KBM-7 (cell line): ENCODE measurements at regions not wholly inside any gene's neighbourhood (a gene's known extent, or its start where the extent isn't known, plus 50 kb on each side); places are given as distances from the start of the nearest gene placed in this dataset.

ENCODE experiments used
- DNase-seq: peaks from one replicate; pipeline ENCODE4 v3.0.0-alpha.2; 2015
- in situ Hi-C: fragments of 300-500 bp; cut with MboI; formaldehyde crosslinking; loops from 2 replicates; pipeline ENCODE4 v1.14.3; 2020; ENCODE audit warnings: low sequenced_read_pairs, low pct_unique_long_range_greater_than_20kb, mixed read lengths

- DNase-seq: peak; percentile 4
- in situ Hi-C loops: no loop called here
Measured at GRCh38 chr1:195113471-195113870, 1494.8 kb downstream of the KCNT2 start.

GRCh38 chr1:195105773-195106172 lies 1502.5 kb downstream of the KCNT2 start:
- in situ Hi-C loops: no loop called here
- no peak for DNase-seq

DNA sequence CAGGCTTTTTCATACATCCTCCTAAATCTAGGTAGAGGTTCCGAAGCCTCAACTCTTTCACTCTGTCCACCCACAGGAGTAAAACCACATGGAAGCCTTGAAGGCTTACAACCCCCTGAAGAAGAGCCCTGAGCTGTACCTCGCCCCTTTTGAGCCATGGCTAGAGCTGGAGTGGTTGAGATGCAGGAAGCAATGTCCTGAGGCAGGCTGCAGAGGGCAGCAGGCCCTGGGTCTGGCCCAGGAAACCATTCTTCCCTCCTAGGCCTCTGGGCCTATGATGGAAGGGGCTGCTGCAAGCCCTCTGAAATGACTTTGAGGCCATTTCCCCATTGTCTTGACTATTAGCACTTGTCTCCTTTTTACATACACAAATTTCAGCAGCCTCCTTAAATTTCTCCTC lies 1503.0 kb downstream of the KCNT2 start:
- in situ Hi-C loops: no loop called here
- no peak for DNase-seq

GRCh38 chr1:195097316-195097715 lies 1510.9 kb downstream of the KCNT2 start:
- DNase-seq: no peak
- in situ Hi-C loops: no loop called here

DNA sequence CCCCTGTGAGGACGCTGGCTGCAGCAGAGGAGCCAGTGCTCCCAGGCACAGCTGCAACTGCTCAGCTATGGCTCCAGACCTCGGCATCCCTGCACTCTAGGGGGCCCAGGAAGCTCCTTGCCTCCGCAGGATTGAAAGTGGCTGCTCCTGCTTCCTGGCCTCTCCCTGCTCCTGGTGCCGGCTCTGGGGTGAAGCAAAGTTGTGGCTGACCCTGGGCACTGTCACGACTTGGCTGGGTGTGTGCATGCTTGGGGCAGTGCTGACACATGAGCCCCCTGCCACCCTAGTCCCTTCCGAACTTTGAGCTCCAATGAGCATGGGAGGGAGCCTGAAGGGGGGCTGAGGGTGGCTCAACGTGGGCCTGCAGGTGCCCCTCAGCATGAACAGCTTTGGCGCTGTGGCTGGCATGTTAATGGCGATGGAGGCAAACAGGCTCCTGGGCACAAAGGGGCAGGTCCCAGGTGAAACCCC lies 1512.2 kb downstream of the KCNT2 start:
- in situ Hi-C loops: no loop called here
- no peak for DNase-seq

- in situ Hi-C loops: no loop called here
- no peak for DNase-seq
Measured at GRCh38 chr1:195085196-195085595, 1523.0 kb downstream of the KCNT2 start.

DNA sequence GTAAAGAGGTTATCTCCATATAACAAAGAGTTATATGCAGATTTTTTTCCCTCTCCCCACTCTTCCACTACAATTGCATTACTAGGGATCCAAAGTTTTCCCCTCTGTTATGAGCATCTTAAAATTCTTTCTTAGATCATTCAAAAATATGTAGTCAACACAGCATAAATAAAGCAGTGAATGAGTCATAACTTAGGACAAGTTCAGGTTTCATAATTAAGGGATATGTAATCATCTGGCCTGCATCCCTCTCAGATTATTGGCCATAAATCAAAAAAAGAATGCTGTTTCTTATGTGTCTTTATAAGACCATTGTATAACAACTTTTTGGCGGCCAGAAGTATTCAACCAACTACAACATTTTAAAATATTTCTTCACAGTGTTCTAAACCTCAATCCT lies 1526.1 kb downstream of the KCNT2 start:
- DNase-seq: no peak
- in situ Hi-C loops: no loop called here

DNA sequence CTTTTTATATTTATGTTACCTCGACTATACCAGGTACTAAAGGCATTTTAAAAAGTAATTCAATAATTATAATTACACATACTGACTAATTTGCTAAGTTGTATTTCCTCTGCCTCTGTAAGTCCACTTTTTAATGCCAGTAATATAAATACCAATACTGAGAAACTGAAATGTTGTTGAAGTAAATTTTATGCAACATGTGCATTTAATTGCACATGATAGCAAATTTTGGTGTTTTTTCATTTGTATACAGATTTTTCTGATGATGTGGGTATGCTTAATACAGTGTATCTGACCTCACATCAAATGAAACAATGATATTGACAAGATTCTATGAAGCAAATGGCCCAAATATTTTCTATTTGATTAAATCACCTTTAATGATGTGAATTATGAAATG lies 1531.6 kb downstream of the KCNT2 start:
- DNase-seq: no peak
- in situ Hi-C loops: no loop called here

DNA sequence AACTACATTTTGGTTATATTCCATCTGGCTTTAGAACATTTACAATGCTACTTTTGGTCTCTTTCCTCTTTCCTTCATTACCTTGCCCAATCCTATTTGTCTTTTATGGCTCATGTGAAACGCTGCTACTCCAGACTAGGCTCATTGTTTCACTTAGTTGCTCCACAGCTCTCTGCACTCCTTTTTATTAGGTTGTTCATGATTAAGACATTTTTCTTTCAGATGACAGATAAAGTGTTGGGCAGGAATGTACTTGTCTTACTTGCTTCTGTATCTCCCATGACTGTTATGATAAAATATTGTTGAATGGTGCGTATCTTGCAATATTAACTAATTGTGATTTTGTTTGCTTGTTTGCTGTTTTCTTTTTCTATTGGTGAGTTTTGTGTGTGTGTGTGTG lies 1532.3 kb downstream of the KCNT2 start:
- in situ Hi-C loops: no loop called here
- DNase-seq: no peak

- no peak for DNase-seq
- in situ Hi-C loops: no loop called here
Measured at GRCh38 chr1:195071461-195071860, 1536.8 kb downstream of the KCNT2 start.

GRCh38 chr1:195065437-195065836 lies 1542.8 kb downstream of the KCNT2 start:
- in situ Hi-C loops: no loop called here
- no peak for DNase-seq

GRCh38 chr1:195064358-195064757 lies 1543.9 kb downstream of the KCNT2 start:
- DNase-seq: no peak
- in situ Hi-C loops: no loop called here

DNA sequence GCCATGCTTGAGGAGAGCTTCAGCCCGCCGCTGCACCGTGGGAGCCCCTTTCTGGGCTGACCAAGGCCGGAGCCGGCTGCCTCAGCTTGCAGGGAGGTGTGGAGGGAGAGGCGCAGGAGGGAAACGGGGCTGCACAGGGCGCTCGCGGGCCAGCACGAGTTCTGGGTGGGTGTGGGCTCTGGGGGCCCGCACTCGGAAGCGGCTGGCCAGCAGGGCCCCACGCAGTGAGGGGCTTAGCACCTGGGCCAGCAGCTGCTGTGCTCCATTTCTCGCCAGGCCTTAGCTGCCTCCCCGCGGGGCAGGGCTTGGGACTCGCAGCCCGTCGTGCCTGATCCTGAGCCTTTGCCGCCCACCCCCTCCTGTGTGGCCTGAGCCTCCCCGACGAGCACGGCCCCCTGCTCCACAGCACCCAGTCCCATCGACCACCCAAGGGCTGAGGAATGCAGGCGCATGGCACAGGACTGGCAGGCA lies 1554.0 kb downstream of the KCNT2 start:
- no peak for DNase-seq

GRCh38 chr1:195053478-195053877 lies 1554.8 kb downstream of the KCNT2 start:
- in situ Hi-C loops: no loop called here
- peak; percentile 6 for DNase-seq

More for the DNA sequence above, 1554.0 kb downstream of the KCNT2 start:
- in situ Hi-C loops: no loop called here

- in situ Hi-C loops: no loop called here
Measured at GRCh38 chr1:195047772-195048171, 1560.5 kb downstream of the KCNT2 start.

DNA sequence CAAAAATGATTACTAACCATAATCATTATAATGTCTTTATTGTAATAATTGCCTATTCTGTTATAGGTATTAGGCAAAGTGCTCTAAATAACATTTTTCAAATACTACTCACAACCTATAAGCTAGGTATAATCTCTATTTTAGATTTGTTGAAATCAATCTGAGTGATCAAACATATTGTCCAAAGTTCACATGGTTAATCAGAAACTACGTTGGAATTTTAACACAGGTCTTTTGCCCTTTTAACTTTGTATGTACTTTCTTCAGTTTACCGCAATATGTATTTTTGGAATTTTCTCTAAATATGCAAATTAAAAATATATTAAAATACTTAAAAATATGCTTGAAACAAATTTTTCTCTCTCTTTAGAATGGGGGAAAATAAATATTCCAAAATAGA lies 1563.2 kb downstream of the KCNT2 start:
- DNase-seq: no peak
- in situ Hi-C loops: no loop called here

More at GRCh38 chr1:195047772-195048171, 1560.5 kb downstream of the KCNT2 start:
- no peak for DNase-seq

DNA sequence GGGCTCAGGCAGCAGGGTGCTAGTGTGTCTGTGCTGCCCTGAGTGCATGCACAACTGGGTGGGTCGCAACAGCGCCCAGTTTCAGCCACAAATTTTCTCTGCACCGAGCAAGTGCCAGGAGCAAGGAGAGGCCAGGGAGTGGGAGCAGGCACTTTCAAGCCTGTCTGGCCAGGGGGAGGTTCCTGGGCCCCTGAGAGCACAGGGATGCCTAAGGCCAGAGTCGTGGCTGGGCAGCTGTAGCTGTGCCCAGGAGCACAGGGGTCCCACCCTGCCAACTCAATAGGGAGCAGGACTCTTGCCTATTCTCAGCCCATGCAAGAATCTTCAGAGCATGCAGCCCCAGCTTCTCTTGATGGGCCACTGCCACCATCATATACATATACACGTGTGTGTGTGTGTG lies 1577.4 kb downstream of the KCNT2 start:
- in situ Hi-C loops: no loop called here
- no peak for DNase-seq

GRCh38 chr1:195026792-195027191 lies 1581.4 kb downstream of the KCNT2 start:
- no peak for DNase-seq
- in situ Hi-C loops: no loop called here

GRCh38 chr1:195019385-195019784 lies 1588.9 kb downstream of the KCNT2 start:
- in situ Hi-C loops: no loop called here

GRCh38 chr1:195012995-195013394 lies 1595.2 kb downstream of the KCNT2 start:
- in situ Hi-C loops: no loop called here
- no peak for DNase-seq

More at GRCh38 chr1:195019385-195019784, 1588.9 kb downstream of the KCNT2 start:
- DNase-seq: no peak

DNA sequence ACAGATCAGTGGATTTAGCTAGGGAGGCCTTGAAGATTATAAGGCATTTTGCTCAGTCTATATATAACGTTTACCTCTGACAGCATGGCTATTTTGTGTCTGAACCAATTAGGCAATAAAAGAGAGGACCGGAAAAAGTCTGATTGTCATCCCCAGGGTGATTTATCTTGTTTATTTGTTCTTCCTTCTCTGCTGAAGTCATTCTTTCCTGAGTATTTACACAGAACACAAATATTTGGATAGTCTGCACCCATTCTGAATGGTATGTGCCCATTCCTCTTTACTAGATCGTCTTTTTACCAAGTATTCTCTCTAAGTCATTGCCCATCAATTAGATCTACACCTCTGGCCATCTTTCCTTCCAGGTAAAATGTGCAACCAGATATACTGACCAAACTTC lies 1602.9 kb downstream of the KCNT2 start:
- in situ Hi-C loops: no loop called here
- DNase-seq: no peak

DNA sequence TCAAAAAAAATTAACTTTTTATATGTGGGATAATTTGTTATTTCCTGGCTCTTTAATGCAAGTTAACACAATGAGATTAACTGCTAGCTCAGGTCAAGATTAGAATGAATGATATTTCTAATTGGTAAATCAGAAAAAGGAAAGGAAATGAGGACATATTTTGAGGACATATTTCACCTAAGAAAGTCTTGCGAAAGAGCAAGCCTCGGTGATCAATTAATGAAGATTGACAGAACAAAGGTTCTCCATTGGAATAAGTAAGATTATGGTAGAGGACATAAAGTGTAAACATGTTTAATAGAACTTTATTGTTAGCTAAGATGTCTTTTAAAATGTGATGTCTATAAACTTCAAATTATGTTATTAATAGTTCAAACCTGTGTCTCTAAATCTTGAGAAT lies 1617.8 kb downstream of the KCNT2 start:
- in situ Hi-C loops: no loop called here
- DNase-seq: no peak
